ENCODE measurements at regions not wholly inside any gene's neighbourhood (a gene's known extent, or its start where the extent isn't known, plus 50 kb on each side); places are given as distances from the start of the nearest gene placed in this dataset.

GRCh38 chr21:37967036-37967435, 50.8 kb upstream of the KCNJ6 start:
- Histone ChIP-seq H3K4me1 (ENCODE audit: control insufficient read depth, insufficient read depth, low read length) (no peaks in the 10 kb centered on the region), H3K27me3 (ENCODE audit: control insufficient read depth, insufficient read depth) (no peaks in the 10 kb centered on the region), H3K9me3 (ENCODE audit: control insufficient read depth, low read length) (no peaks in the 10 kb centered on the region), H3K4me3 (ENCODE audit: low read length) (no peak overlapping the region), H3K27ac (ENCODE audit: low read length) (no peak overlapping the region)
- DNase-seq (no peak), ATAC-seq (no peak)
- intact Hi-C loops (cut with DNase I) = no loop called here

- no peak for DNase-seq
- no peak for ATAC-seq
- H3K27ac ChIP-seq (ENCODE audit: low read length) = no peak overlapping the region
- H3K27me3 ChIP-seq (ENCODE audit: control insufficient read depth, insufficient read depth) = no peaks in the 10 kb centered on the region
- 84% methylated on average over 3 of the region's 3 CpGs for WGBS
- intact Hi-C loops (cut with DNase I) = no loop called here
- H3K4me3 ChIP-seq (ENCODE audit: low read length) = no peak overlapping the region
- H3K9me3 ChIP-seq (ENCODE audit: control insufficient read depth, low read length) = no peaks in the 10 kb centered on the region
- H3K4me1 ChIP-seq (ENCODE audit: control insufficient read depth, insufficient read depth, low read length) = no peaks in the 10 kb centered on the region
Observed at GRCh38 chr21:37968744-37969143, 52.5 kb upstream of the KCNJ6 start.

- intact Hi-C loops (cut with DNase I) = no loop called here
- H3K4me1 ChIP-seq (ENCODE audit: control insufficient read depth, insufficient read depth, low read length) = no peaks in the 10 kb centered on the region
- WGBS = 15% methylated on average over 4 of the region's 4 CpGs
- no peaks in the 10 kb centered on the region for H3K27me3 ChIP-seq (ENCODE audit: control insufficient read depth, insufficient read depth)
- ATAC-seq = peak in 1 of 2 donors; percentile 36
- no peak overlapping the region for H3K27ac ChIP-seq (ENCODE audit: low read length)
- DNase-seq = no peak
- no peaks in the 10 kb centered on the region for H3K9me3 ChIP-seq (ENCODE audit: control insufficient read depth, low read length)
- H3K4me3 ChIP-seq (ENCODE audit: low read length) = no peak overlapping the region
Observed at GRCh38 chr21:37970548-37970947, 54.3 kb upstream of the KCNJ6 start.

- Histone ChIP-seq H3K4me1 (ENCODE audit: control insufficient read depth, insufficient read depth, low read length) (no peaks in the 10 kb centered on the region), H3K27me3 (ENCODE audit: control insufficient read depth, insufficient read depth) (no peaks in the 10 kb centered on the region), H3K9me3 (ENCODE audit: control insufficient read depth, low read length) (no peaks in the 10 kb centered on the region), H3K27ac (ENCODE audit: low read length) (no peak overlapping the region), H3K4me3 (ENCODE audit: low read length) (no peak overlapping the region)
- 32% methylated on average over 6 of the region's 6 CpGs for WGBS
- DNase-seq = no peak
- intact Hi-C loops (cut with DNase I) = no loop called here
- no peak for ATAC-seq
Observed at GRCh38 chr21:37971390-37971950, 55.2 kb upstream of the KCNJ6 start.

GRCh38 chr21:37974081-37974480, 57.8 kb upstream of the KCNJ6 start:
- Histone ChIP-seq H3K4me1 (ENCODE audit: control insufficient read depth, insufficient read depth, low read length) (no peaks in the 10 kb centered on the region), H3K27ac (ENCODE audit: low read length) (no peak overlapping the region), H3K4me3 (ENCODE audit: low read length) (no peak overlapping the region), H3K27me3 (ENCODE audit: control insufficient read depth, insufficient read depth) (no peaks in the 10 kb centered on the region), H3K9me3 (ENCODE audit: control insufficient read depth, low read length) (no peaks in the 10 kb centered on the region)
- intact Hi-C loops (cut with DNase I) = no loop called here
- no peak for DNase-seq
- no peak for ATAC-seq
- 88% methylated on average over 6 of the region's 6 CpGs for WGBS

- H3K9me3 ChIP-seq (ENCODE audit: control insufficient read depth, low read length) = no peaks in the 10 kb centered on the region
- H3K4me3 ChIP-seq (ENCODE audit: low read length) = no peak overlapping the region
- ATAC-seq = no peak
- 90% methylated on average over 2 of the region's 2 CpGs for WGBS
- no peaks in the 10 kb centered on the region for H3K27me3 ChIP-seq (ENCODE audit: control insufficient read depth, insufficient read depth)
- no peaks in the 10 kb centered on the region for H3K4me1 ChIP-seq (ENCODE audit: control insufficient read depth, insufficient read depth, low read length)
- DNase-seq = no peak
- intact Hi-C loops (cut with DNase I) = no loop called here
- no peak overlapping the region for H3K27ac ChIP-seq (ENCODE audit: low read length)
Observed at GRCh38 chr21:37982496-37983318, 66.5 kb upstream of the KCNJ6 start.

- intact Hi-C loops (cut with DNase I) = no loop called here
- 57% methylated on average over 5 of the region's 5 CpGs for WGBS
- DNase-seq (no peak), ATAC-seq (no peak)
- Histone ChIP-seq H3K4me1 (ENCODE audit: control insufficient read depth, insufficient read depth, low read length) (no peaks in the 10 kb centered on the region), H3K9me3 (ENCODE audit: control insufficient read depth, low read length) (no peaks in the 10 kb centered on the region), H3K4me3 (ENCODE audit: low read length) (no peak overlapping the region), H3K27me3 (ENCODE audit: control insufficient read depth, insufficient read depth) (no peaks in the 10 kb centered on the region), H3K27ac (ENCODE audit: low read length) (no peak overlapping the region)
Observed at GRCh38 chr21:37983336-37984095, 67.3 kb upstream of the KCNJ6 start.

- no peak for DNase-seq
- Histone ChIP-seq H3K4me1 (ENCODE audit: control insufficient read depth, insufficient read depth, low read length) (no peaks in the 10 kb centered on the region), H3K4me3 (ENCODE audit: low read length) (no peak overlapping the region), H3K27me3 (ENCODE audit: control insufficient read depth, insufficient read depth) (no peaks in the 10 kb centered on the region), H3K9me3 (ENCODE audit: control insufficient read depth, low read length) (no peaks in the 10 kb centered on the region), H3K27ac (ENCODE audit: low read length) (no peak overlapping the region)
- WGBS = 86% methylated on average over 2 of the region's 2 CpGs
- no peak for ATAC-seq
- intact Hi-C loops (cut with DNase I) = no loop called here
Observed at GRCh38 chr21:37984416-37984815, 68.2 kb upstream of the KCNJ6 start.

GRCh38 chr21:37986000-37986399, 69.7 kb upstream of the KCNJ6 start:
- Histone ChIP-seq H3K27me3 (ENCODE audit: control insufficient read depth, insufficient read depth) (no peaks in the 10 kb centered on the region), H3K9me3 (ENCODE audit: control insufficient read depth, low read length) (no peaks in the 10 kb centered on the region), H3K4me3 (ENCODE audit: low read length) (no peak overlapping the region), H3K4me1 (ENCODE audit: control insufficient read depth, insufficient read depth, low read length) (no peaks in the 10 kb centered on the region), H3K27ac (ENCODE audit: low read length) (no peak overlapping the region)
- DNase-seq (no peak), ATAC-seq (no peak)
- intact Hi-C loops (cut with DNase I) = no loop called here
- 57% methylated on average over 3 of the region's 3 CpGs for WGBS

- Histone ChIP-seq H3K4me3 (ENCODE audit: low read length) (no peak overlapping the region), H3K27me3 (ENCODE audit: control insufficient read depth, insufficient read depth) (no peaks in the 10 kb centered on the region), H3K9me3 (ENCODE audit: control insufficient read depth, low read length) (no peaks in the 10 kb centered on the region), H3K27ac (ENCODE audit: low read length) (no peak overlapping the region), H3K4me1 (ENCODE audit: control insufficient read depth, insufficient read depth, low read length) (no peaks in the 10 kb centered on the region)
- ATAC-seq = no peak
- DNase-seq = no peak
- WGBS = 59% methylated on average over 5 of the region's 5 CpGs
- intact Hi-C loops (cut with DNase I) = no loop called here
Observed at GRCh38 chr21:37986751-37987399, 70.6 kb upstream of the KCNJ6 start.

GRCh38 chr21:37987668-37988067, 71.4 kb upstream of the KCNJ6 start:
- 86% methylated on average over 5 of the region's 5 CpGs for WGBS
- no peak for ATAC-seq
- H3K4me3 ChIP-seq (ENCODE audit: low read length) = no peak overlapping the region
- intact Hi-C loops (cut with DNase I) = no loop called here
- DNase-seq = no peak
- H3K27me3 ChIP-seq (ENCODE audit: control insufficient read depth, insufficient read depth) = no peaks in the 10 kb centered on the region
- no peaks in the 10 kb centered on the region for H3K4me1 ChIP-seq (ENCODE audit: control insufficient read depth, insufficient read depth, low read length)
- no peaks in the 10 kb centered on the region for H3K9me3 ChIP-seq (ENCODE audit: control insufficient read depth, low read length)
- no peak overlapping the region for H3K27ac ChIP-seq (ENCODE audit: low read length)
